GM18909 (cell line): ENCODE measurements at regions not wholly inside any gene's neighbourhood (a gene's known extent, or its start where the extent isn't known, plus 50 kb on each side); places are given as distances from the start of the nearest gene placed in this dataset.
"Not testable (repeated sequence)": the region's sequence is repeated elsewhere in the genome, so short reads cannot be mapped to it uniquely, and the experiment has no call there.

ENCODE experiments used
- ATAC-seq: cut with Tn5 transposase; IDR thresholded peaks from one replicate; pipeline ENCODE4 v1.9.1; 2021; ENCODE audit warnings: mild to moderate bottlenecking; ENCODE audit not compliant: unreplicated experiment, poor library complexity

- ATAC-seq, result no peak
Measured at GRCh38 chr2:224158831-224159230, 119.7 kb upstream of the SERPINE2 start.

GRCh38 chr2:224158061-224158460 is 119.0 kb upstream of the SERPINE2 start:
- ATAC-seq, result no peak

- ATAC-seq, result no peak
Measured at GRCh38 chr2:224157655-224158054, 118.6 kb upstream of the SERPINE2 start.

- ATAC-seq, result no peak
Measured at GRCh38 chr2:224156436-224156835, 117.3 kb upstream of the SERPINE2 start.

DNA sequence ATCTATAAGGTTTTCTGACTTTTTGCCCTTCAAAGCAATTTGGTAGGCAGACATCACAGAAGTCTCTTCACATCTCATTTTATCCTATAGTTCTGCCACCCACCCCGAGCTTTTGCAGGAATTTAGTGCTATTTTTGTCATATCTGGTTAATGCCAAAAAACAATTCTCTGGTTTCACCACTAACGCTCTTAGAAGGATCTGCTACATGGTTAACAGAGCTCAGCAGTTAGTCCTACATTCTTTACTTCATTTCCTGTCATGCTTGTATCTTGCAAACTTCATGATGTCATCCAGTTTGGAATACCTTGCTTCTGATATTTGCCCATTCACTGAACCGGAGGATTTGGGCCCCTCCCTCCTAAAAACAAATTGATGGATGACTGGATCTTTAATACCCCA is 116.8 kb upstream of the SERPINE2 start:
- no peak for ATAC-seq

DNA sequence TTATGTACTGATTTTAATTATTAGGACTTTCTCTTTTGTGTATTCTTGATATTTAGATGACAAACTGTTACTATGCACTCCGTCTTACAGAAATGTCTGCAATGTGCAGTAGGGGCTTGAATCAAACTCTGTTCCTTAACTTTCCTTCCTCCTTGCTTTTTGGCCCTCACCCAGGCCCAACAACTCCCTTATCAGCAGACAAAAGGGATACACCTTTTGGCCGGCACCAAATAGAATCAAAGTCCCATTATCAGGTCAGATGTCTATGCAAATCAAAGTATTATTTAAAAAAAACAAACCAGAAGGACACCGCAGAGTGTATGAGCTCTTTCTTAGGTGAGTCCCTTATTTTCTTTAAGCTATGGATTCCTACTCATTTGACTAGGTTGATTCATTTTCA is 116.3 kb upstream of the SERPINE2 start:
- no peak for ATAC-seq

- ATAC-seq, result no peak
Measured at GRCh38 chr2:224151680-224152310, 112.7 kb upstream of the SERPINE2 start.

GRCh38 chr2:224151161-224151560 is 112.1 kb upstream of the SERPINE2 start:
- no peak for ATAC-seq

- not testable (repeated sequence) for ATAC-seq
Measured at GRCh38 chr2:224148058-224148457, 109.0 kb upstream of the SERPINE2 start.

DNA sequence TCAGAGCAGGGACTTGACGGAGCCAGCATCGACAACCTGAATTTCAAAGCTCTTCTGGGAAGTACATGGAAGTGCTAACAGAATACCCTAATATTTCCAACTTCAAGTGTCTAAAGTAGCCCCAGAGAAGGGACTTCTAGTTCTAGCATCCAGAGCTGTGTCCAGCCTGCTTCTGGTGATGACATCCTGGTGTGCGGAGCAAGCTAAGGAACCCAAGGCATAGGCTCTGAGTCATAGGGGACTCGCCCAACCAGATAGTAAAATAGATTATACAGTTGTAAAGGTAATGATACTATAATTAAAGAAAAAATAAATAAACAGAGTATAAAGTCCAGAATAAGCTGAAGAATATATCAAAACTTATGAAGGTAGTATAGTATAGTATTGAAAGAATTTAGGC is 108.1 kb upstream of the SERPINE2 start:
- no peak for ATAC-seq

DNA sequence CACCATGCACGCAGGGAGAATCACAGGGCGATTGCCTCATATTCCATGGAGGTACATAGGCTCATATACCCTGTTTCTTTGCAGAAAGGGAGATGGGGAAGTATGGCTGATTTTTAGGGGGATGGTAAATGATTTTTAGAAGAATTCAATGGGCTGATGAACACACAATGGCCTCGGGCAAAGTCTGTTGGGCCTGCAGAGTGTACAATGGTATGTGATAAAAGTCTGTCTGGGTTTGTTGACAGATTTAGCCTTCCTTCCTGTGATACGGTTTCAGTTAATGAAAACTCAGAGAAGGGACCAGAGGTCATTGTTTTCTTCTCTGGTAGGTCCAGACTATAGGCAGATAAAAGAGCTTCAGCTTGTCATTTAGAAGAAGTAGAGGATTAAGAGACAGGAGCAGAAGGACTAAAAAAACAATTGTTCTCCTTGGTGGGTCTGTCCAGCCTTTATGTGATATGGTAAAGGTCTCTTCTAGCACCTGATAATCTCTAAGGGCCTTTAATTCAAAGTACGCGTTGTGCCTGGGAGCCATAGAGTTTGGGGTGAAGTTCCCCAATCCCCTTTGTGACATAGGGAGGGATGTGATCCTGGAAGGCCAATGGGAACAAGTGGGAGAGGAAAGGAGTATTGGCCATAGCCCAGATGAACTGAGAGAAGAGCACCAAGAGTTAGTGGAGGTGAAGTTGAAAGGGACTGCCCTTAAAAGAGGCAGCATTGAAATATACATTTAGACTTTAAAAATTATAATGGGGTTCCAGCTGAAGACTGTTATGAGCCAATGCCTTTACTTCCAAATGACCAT is 107.5 kb upstream of the SERPINE2 start:
- no peak for ATAC-seq

- ATAC-seq, result no peak
Measured at GRCh38 chr2:224145751-224146355, 106.8 kb upstream of the SERPINE2 start.

- ATAC-seq, result no peak
Measured at GRCh38 chr2:224143526-224143925, 104.4 kb upstream of the SERPINE2 start.

GRCh38 chr2:224142397-224143312 is 103.6 kb upstream of the SERPINE2 start:
- ATAC-seq, result no peak

DNA sequence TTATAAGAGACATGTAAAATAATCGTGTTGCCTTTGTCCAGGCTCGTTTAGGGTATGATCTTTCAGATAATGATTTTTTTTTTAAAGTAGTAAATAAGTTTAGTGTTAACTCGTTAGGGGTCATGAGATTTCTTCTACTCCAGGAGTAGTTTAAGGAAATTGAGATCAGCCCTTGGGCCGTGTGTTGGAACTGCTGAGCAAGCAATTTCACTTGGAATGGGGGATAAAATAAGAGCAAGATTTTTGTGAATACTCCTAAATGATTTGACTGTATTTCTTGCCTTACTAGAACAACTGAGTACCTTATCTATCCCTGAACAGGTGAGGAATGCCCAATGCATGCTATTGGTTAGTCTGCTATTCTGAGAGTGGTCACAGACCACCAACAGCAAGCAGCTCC is 102.2 kb upstream of the SERPINE2 start:
- ATAC-seq, result no peak

GRCh38 chr2:224137208-224137607 is 98.1 kb upstream of the SERPINE2 start:
- ATAC-seq, result no peak

DNA sequence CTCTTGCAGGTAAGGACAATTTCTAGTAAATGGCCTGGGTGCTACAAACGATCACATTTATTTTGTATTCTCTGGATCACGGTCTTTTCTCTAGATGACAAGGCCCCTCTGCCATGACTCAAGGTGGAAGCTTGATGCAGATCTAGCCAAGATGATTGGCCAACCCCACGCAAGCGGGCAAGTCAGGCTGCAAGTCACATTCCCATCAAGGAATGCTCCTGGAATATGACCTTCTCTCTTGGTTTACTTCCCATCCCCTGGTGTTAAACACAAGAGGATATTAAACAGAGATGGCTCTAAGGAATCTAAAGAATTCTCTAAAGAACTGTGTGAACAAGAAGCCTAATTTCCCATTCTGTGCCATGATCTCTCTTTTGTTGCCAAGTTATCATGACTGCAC is 97.3 kb upstream of the SERPINE2 start:
- no peak for ATAC-seq

- ATAC-seq, result no peak
Measured at GRCh38 chr2:224135881-224136280, 96.8 kb upstream of the SERPINE2 start.

- no peak for ATAC-seq
Measured at GRCh38 chr2:224134003-224134734, 95.1 kb upstream of the SERPINE2 start.

DNA sequence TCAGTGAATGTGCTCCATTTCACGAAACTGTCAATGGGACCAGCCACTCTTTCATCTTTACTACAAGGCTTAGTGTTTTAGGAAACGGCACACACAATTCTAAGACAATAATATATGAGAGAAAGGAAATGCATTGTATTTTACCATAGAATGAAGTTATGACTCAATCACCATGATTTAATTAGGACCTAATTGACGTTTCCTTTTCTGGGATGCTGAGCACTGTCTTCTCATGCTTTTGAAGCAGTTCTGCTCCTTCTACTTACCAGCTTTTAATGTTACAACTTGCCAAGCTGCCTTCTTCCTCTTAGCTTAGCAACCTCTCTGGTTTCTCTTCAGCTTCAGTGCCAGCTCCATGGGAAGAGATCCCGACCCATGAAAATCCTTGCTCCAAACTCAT is 94.3 kb upstream of the SERPINE2 start:
- no peak for ATAC-seq
